Thymus (tissue), 11 donors: ENCODE measurements at regions not wholly inside any gene's neighbourhood (a gene's known extent, or its start where the extent isn't known, plus 50 kb on each side); places are given as distances from the start of the nearest gene placed in this dataset.
"Not testable (repeated sequence)": the region's sequence is repeated elsewhere in the genome, so short reads cannot be mapped to it uniquely, and the experiment has no call there.

Experiments used
- DNase-seq, 9 donors: peaks; one replicate each; pipeline ENCODE4 v3.0.0-alpha.2; 2013; ENCODE audit warnings: low spot score in 9 of 9, low read depth in 6 of 9, missing footprints in 1 of 9
- H3K27ac ChIP-seq, 2 donors: one replicate each; pipeline ENCODE4 v1.5.1; 2013; ENCODE audit warnings: control low read depth in 1 of 2, low read depth in 1 of 2, low read length in 1 of 2, mild to moderate bottlenecking in 1 of 2, moderate library complexity in 1 of 2
- H3K27me3 ChIP-seq, 2 donors: one replicate each; pipeline ENCODE4 v1.5.1; 2013; ENCODE audit warnings: low read length in 1 of 2; ENCODE audit not compliant: control insufficient read depth in 2 of 2, insufficient read depth in 1 of 2
- H3K36me3 ChIP-seq, 2 donors: one replicate each; pipeline ENCODE4 v1.5.1; 2013; ENCODE audit warnings: low read length in 1 of 2, mild to moderate bottlenecking in 1 of 2, moderate library complexity in 1 of 2; ENCODE audit not compliant: control insufficient read depth in 2 of 2, insufficient read depth in 2 of 2
- H3K4me1 ChIP-seq, 2 donors: one replicate each; pipeline ENCODE4 v1.5.1; 2013; ENCODE audit warnings: low read length in 2 of 2; ENCODE audit not compliant: control insufficient read depth in 2 of 2, insufficient read depth in 2 of 2
- H3K4me3 ChIP-seq, 2 donors: one replicate each; pipeline ENCODE4 v1.5.1; 2013; ENCODE audit warnings: low read length in 2 of 2, control low read depth in 1 of 2, mild to moderate bottlenecking in 1 of 2
- H3K9me3 ChIP-seq, 2 donors: one replicate each; pipeline ENCODE4 v1.5.1; 2013; ENCODE audit warnings: low read length in 1 of 2, mild to moderate bottlenecking in 1 of 2; ENCODE audit not compliant: control insufficient read depth in 2 of 2, insufficient read depth in 1 of 2
- WGBS: extraction: QIAGEN DNeasy Blood & Tissue Kit; methylation state at CpG from one replicate; pipeline ENCODE4 v1.1.7; 2013; 5-methylcytosine and 5-hydroxymethylcytosine counted together
- donor health status: healthy.

DNA sequence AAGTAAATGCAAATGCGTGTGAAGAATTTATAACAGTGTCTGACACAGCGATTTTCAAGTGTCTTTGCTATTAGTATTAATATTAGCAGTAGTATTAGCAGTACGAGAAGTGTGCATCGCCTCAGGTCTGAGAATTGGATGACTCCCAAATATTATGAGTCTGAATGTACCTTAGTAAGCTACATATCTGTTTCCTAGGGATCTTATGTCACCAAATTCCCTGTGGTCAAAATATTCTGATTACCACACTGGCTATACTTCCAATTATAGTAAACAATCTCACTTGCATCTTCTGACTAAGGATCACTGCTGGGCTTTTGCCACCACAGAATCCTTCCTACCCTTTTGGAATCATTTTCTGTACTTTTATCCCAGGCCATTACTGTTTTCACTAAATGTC lies 396.0 kb upstream of the MIS18BP1 start:
- Histone ChIP-seq H3K4me3 (no peak overlapping the region), H3K36me3 (no peaks in the 10 kb centered on the region), H3K27ac (no peak overlapping the region), H3K27me3 (no peaks in the 10 kb centered on the region), H3K4me1 (no peaks in the 10 kb centered on the region), H3K9me3 (no peaks in the 10 kb centered on the region)
- DNase-seq = no peak
- WGBS = 94% methylated on average over 4 of the region's 4 CpGs

DNA sequence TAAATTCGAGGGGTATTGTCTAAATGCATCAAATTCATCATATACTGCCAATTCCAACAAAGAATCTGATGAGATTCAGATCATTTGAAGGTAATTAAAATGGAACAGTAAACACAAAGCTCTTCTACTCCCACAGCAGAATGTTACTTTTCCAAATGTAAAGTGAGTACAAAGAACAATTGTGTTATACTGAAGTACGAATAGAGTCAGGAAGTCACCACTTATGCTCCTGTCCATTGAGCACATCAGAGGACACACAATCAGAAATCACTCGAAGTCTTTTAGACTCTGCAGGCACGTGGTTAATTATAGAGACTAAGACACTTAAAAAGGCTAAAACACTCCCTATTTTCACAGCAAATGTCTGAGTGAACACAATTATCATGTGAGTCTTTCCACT lies 388.5 kb upstream of the MIS18BP1 start:
- no peaks in the 10 kb centered on the region for H3K27me3 ChIP-seq
- no peak overlapping the region for H3K27ac ChIP-seq
- H3K9me3 ChIP-seq = no peaks in the 10 kb centered on the region
- H3K4me3 ChIP-seq = no peak overlapping the region
- H3K36me3 ChIP-seq = no peaks in the 10 kb centered on the region
- WGBS = 59% methylated on average over 4 of the region's 4 CpGs
- H3K4me1 ChIP-seq = no peaks in the 10 kb centered on the region
- DNase-seq = no peak

DNA sequence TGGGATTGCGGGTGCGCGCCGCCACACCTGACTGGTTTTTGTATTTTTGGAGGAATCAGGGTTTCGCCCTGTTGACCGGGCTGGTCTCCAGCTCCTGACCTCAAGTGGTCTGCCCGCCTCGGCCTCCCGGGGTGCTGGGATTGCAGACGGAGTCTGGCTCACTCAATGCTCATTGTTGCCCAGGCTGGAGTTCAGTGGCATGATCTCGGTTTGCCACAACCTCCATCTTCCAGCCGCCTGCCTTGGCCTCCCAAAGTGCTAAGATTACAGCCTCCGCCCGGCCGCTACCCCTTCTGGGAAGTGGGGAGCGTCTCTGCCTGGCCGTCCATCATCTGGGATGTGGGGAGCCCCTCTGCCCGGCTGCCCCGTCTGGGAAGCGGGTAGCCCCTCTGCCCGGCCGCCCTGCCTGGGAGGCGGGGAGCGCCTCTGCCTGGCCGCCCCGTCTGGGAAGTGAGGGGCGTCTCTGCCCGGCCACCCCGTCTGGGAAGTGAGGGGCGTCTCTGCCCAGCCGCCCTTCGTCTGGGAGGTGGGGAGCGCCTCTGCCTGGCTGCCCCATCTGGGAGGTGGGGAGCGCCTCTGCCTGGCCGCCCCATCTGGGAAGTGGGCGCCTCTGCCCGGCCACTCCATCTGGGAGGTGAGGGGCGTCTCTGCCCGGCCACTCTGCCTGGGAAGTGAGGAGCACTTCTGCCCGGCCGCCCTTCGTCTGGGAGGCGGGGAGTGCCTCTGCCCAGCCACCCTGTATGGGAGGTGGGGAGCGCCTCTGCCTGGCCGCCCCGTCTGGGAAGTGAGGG lies 381.8 kb upstream of the MIS18BP1 start:
- not testable (repeated sequence) for H3K4me3 ChIP-seq, H3K36me3 ChIP-seq, H3K4me1 ChIP-seq, H3K27me3 ChIP-seq, H3K9me3 ChIP-seq, DNase-seq, H3K27ac ChIP-seq
- WGBS = 96% methylated on average over 46 of the region's 46 CpGs

DNA sequence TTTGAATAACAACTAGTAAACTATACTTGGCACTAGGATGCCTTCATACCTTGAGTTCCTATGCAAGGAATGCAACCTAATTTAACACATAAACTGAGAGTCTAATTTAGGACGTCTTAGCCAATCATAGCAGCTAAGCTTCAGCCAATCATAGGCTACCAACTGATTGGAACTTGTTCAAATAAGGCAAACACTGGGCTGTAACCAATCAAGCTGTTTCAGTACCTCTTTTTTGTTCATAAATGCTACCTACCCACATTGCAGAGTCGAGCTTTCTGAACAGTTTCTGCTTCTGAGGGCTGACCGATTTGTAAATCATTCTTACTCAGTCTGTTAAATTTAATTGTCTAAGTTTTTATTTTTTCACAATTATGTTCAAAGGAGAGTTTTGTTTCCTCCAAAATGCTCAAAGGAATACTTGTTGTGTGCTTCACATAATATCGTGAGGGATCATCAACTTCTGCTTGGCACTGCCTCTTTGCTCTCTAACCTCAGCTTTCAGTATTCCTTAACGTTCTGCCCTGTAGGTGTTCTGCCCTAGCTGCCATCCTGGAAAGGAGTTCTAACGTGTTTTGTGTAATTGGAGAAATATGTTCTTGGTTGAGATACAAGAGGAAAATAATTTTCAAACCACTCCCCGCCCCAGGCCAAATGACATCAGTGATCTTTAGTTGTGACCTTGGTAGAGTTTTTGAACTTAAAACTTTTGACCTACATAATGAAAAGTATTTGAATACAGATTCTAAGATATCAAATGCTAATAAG lies 380.4 kb upstream of the MIS18BP1 start:
- H3K4me1 ChIP-seq = no peaks in the 10 kb centered on the region
- no peaks in the 10 kb centered on the region for H3K27me3 ChIP-seq
- no peak overlapping the region for H3K27ac ChIP-seq
- no peaks in the 10 kb centered on the region for H3K36me3 ChIP-seq
- peaks cover 0 to 7% of the 10 kb centered on the region in 2 donors for H3K9me3 ChIP-seq
- no peak for DNase-seq
- H3K4me3 ChIP-seq = no peak overlapping the region
- WGBS = 89% methylated on average over 7 of the region's 7 CpGs

DNA sequence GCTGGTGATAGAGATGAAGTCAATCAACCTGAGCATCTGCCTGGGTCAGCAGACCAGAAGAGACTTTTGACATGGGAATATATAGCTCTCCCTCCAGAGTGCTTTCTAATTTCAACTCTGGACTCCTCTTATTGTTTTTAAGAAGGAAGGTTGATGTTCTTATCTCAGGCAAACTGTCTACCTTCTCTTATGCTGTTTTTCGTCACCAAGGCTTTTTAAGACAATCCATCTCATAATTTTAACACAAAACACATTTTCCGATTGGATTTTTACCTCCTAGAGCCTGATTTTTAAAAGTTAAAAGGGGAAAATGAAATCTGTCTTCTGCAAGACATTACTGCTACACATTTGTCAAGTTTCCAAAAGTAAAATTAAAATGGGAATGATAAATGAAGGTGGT lies 368.7 kb upstream of the MIS18BP1 start:
- no peak for DNase-seq
- 85% methylated on average over 2 of the region's 2 CpGs for WGBS
- Histone ChIP-seq H3K4me1 (no peaks in the 10 kb centered on the region), H3K27ac (no peak overlapping the region), H3K4me3 (no peak overlapping the region), H3K9me3 (no peaks in the 10 kb centered on the region), H3K36me3 (no peaks in the 10 kb centered on the region), H3K27me3 (no peaks in the 10 kb centered on the region)

DNA sequence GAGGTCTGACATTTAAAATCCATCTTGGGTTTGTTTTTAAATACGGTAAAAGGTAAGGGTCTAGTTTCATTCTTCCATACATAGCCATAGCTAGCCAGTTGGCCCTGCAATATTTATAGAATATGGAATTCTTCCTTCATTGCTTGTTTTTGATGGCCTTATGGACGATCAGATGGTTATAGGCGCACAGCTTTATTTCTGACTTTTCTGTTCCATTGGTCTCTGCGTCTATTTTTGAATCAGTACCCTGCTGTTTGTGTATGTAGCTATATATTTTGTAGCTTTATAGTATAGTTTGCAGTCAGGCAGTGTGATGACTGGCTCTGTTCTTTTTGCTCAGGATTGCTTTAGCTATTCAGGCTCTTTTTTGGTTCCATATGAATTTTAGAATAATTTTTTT lies 366.8 kb upstream of the MIS18BP1 start:
- Histone ChIP-seq H3K36me3 (no peaks in the 10 kb centered on the region), H3K4me1 (no peaks in the 10 kb centered on the region), H3K27me3 (no peaks in the 10 kb centered on the region), H3K27ac (no peak overlapping the region), H3K4me3 (no peak overlapping the region), H3K9me3 (no peaks in the 10 kb centered on the region)
- no peak for DNase-seq
- WGBS = 92% methylated on average over 4 of the region's 4 CpGs

DNA sequence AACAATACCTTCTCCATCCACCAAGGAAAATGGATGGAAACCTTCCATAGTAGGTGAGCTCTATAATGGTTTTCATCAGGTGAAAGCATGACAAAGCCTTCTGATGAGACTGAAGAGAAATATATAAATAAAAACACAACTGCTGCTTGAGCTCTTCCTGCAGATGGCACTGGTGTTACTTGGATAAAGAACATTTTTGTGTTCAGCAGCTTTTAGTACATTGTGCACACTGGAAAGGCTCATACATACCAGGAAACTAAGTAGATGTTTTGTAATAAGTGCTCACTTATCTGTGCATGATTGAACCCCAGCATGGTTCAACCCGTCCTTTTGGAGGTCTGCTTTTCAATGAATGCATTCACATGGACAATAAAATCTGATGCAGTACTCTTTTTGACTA lies 357.3 kb upstream of the MIS18BP1 start:
- Histone ChIP-seq H3K27me3 (no peaks in the 10 kb centered on the region), H3K9me3 (no peaks in the 10 kb centered on the region), H3K4me1 (no peaks in the 10 kb centered on the region), H3K27ac (no peak overlapping the region), H3K4me3 (no peak overlapping the region), H3K36me3 (no peaks in the 10 kb centered on the region)
- no peak for DNase-seq
- WGBS = 90% methylated on average over 1 of the region's 1 CpG

DNA sequence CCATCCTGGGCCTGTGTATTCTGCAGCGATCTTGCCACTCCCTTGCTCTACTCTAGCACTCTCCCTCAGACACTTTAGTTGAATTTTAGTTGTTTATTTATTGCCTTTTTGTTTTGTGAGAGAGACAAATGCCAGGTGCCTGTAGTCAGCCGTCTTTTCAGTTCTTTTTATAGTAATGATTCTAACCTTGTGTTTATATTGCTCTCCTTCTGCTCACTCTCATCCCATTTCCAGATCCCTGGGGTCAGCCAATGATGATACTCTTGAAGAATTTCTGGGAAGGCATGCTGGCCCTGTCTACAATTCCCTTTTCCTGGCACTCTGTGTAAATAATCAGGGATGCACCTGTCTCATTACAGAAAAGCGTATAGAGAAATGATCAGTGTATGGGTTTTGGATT lies 334.1 kb upstream of the MIS18BP1 start:
- Histone ChIP-seq H3K4me3 (no peak overlapping the region), H3K27ac (no peak overlapping the region), H3K27me3 (no peaks in the 10 kb centered on the region), H3K9me3 (peaks cover 0 to 5% of the 10 kb centered on the region in 2 donors), H3K4me1 (no peaks in the 10 kb centered on the region), H3K36me3 (no peaks in the 10 kb centered on the region)
- WGBS = 91% methylated on average over 3 of the region's 3 CpGs
- no peak for DNase-seq

DNA sequence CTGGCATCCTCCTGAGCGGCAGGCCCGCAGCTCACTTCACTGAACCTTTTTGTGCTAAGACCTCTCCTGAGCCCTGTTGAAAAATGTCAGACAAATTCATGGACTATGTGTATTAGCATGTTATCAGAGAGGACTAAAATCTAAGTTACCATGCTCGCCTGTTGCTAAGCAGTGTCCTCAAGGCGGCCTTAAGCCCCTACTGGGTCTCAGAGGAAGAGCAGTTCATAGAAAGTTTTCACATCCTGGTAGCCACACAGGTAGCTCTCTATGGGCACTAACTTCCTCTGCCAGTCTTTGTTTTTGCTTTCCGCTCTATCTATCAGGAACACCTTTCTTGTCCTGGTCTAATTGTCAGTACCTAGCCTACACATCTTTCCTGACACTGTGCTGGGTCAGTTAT lies 306.6 kb upstream of the MIS18BP1 start:
- H3K4me3 ChIP-seq = no peak overlapping the region
- no peaks in the 10 kb centered on the region for H3K36me3 ChIP-seq
- no peaks in the 10 kb centered on the region for H3K4me1 ChIP-seq
- H3K27ac ChIP-seq = no peak overlapping the region
- no peaks in the 10 kb centered on the region for H3K9me3 ChIP-seq
- H3K27me3 ChIP-seq = no peaks in the 10 kb centered on the region
- no peak for DNase-seq
- WGBS = 93% methylated on average over 5 of the region's 5 CpGs
